Skeletal muscle satellite cell (primary cell): ENCODE measurements at regions not wholly inside any gene's neighbourhood (a gene's known extent, or its start where the extent isn't known, plus 50 kb on each side); places are given as distances from the start of the nearest gene placed in this dataset.

Experiments used
- H3K27me3 ChIP-seq: 2 replicates; pipeline ENCODE4 v1.7.0; 2013; ENCODE audit warnings: low read length; ENCODE audit not compliant: control insufficient read depth, insufficient read depth
- H3K36me3 ChIP-seq: 2 replicates; pipeline ENCODE4 v1.7.0; 2013; ENCODE audit warnings: mild to moderate bottlenecking, control low read depth, low read length; ENCODE audit not compliant: insufficient read depth
- H3K4me1 ChIP-seq: 2 replicates; pipeline ENCODE4 v1.7.0; 2013; ENCODE audit warnings: low read length; ENCODE audit not compliant: control insufficient read depth, insufficient read depth
- H3K4me2 ChIP-seq: 2 replicates; pipeline ENCODE4 v1.7.0; 2013; ENCODE audit warnings: mild to moderate bottlenecking, low read length
- H3K4me3 ChIP-seq: 2 replicates; pipeline ENCODE4 v1.7.0; 2013; ENCODE audit warnings: low read length
- H3K9ac ChIP-seq: 2 replicates; pipeline ENCODE4 v1.7.0; 2013; ENCODE audit warnings: mild to moderate bottlenecking, low read depth, low read length, moderate library complexity
- H3K9me3 ChIP-seq: replicated peaks from 2 replicates; pipeline ENCODE4 v1.7.0; 2013; ENCODE audit warnings: mild to moderate bottlenecking, control low read depth, low read length

GRCh38 chr2:20106746-20107145 lies 55.3 kb upstream of the LAPTM4A start:
- Histone ChIP-seq H3K9ac (no peak overlapping the region), H3K36me3 (no peaks in the 10 kb centered on the region), H3K27me3 (peaks cover 9% of the 10 kb centered on the region), H3K9me3 (no peaks in the 10 kb centered on the region), H3K4me2 (no peak overlapping the region), H3K4me1 (no peaks in the 10 kb centered on the region), H3K4me3 (no peak overlapping the region)

GRCh38 chr2:20104900-20105545 lies 53.6 kb upstream of the LAPTM4A start:
- no peak overlapping the region for H3K4me2 ChIP-seq
- H3K36me3 ChIP-seq, result no peaks in the 10 kb centered on the region
- no peaks in the 10 kb centered on the region for H3K4me1 ChIP-seq
- H3K4me3 ChIP-seq, result no peak overlapping the region
- no peak overlapping the region for H3K9ac ChIP-seq
- no peaks in the 10 kb centered on the region for H3K9me3 ChIP-seq
- peaks cover 8% of the 10 kb centered on the region for H3K27me3 ChIP-seq

GRCh38 chr2:20103530-20103929 lies 52.1 kb upstream of the LAPTM4A start:
- Histone ChIP-seq H3K9me3 (no peaks in the 10 kb centered on the region), H3K4me1 (no peaks in the 10 kb centered on the region), H3K36me3 (no peaks in the 10 kb centered on the region), H3K27me3 (peaks cover 8% of the 10 kb centered on the region), H3K4me3 (no peak overlapping the region), H3K4me2 (no peak overlapping the region), H3K9ac (no peak overlapping the region)
